ENCODE measurements at regions not wholly inside any gene's neighbourhood (a gene's known extent, or its start where the extent isn't known, plus 50 kb on each side); places are given as distances from the start of the nearest gene placed in this dataset.
"Not testable (repeated sequence)": the region's sequence is repeated elsewhere in the genome, so short reads cannot be mapped to it uniquely, and the experiment has no call there.

DNA sequence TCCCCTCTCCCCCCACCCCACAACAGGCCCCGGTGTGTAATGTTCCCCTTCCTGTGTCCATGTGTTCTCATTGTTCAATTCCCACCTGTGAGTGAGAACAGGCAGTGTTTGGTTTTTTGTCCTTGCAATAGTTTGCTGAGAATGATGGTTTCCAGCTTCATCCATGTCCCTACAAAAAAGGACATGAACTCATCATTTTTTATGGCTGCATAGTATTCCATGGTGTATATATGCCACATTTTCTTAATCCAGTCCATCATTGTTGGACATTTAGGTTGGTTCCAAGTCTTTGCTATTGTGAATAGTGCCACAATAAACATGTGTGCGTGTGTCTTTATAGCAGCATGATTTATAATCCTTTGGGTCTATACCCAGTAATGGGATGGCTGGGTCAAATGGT is 176.4 kb upstream of the C1GALT1 start:
- H3K27ac Mint-ChIP-seq; DNase-seq; H3K9me3 ChIP-seq (ENCODE audit: control insufficient read depth, low read length, poor library complexity, severe bottlenecking); H3K4me3 Mint-ChIP-seq; ATAC-seq; H3K4me1 Mint-ChIP-seq: not testable (repeated sequence)
- Mint-ChIP-seq H3K36me3 (ENCODE audit: low read depth) (peaks cover 11% of the 10 kb centered on the region), H3K27me3 (peaks cover 27% of the 10 kb centered on the region)

DNA sequence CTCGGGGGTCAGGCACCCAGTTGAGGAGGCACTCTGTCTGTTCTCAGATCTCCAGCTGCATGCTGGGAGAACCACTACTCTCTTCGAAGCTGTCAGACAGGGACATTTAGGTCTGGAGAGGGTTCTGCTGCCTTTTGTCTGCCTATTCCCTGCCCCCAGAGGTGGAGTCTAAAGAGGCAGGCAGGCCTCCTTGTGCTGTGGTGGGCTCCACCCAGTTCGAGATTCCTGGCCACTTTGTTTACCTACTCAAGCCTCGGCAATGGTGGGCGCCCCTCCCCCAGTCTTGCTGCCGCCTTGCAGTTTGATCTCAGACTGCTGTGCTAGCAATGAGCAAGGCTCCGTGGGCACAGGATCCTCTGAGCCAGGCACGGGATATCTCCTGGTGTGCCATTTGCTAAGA is 171.1 kb upstream of the C1GALT1 start:
- H3K4me1 Mint-ChIP-seq; H3K27ac Mint-ChIP-seq; H3K9me3 ChIP-seq (ENCODE audit: control insufficient read depth, low read length, poor library complexity, severe bottlenecking); H3K36me3 Mint-ChIP-seq (ENCODE audit: low read depth); DNase-seq; ATAC-seq; H3K4me3 Mint-ChIP-seq: not testable (repeated sequence)
- peaks cover 25% of the 10 kb centered on the region for H3K27me3 Mint-ChIP-seq

DNA sequence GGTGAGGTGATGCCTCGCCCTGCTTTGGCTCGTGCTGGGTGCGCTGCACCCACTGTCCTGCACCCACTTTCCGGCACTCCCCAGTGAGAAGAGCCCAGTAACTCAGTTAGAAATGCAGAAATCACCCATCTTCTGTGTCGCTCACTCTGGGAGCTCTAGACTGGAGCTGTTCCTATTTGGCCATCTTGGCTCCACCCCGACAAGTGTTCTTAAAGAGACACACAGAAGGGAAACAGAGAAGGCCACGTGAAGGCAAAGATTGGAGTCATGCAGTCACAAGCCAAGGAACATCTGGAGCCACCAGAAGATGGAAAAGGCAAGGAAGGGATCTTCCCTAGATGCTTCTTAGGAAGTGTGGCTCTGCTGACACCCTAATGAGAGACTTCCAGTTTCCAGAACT is 170.6 kb upstream of the C1GALT1 start:
- not testable (repeated sequence) for H3K9me3 ChIP-seq (ENCODE audit: control insufficient read depth, low read length, poor library complexity, severe bottlenecking); H3K4me1 Mint-ChIP-seq; H3K4me3 Mint-ChIP-seq; H3K27ac Mint-ChIP-seq; DNase-seq; H3K36me3 Mint-ChIP-seq (ENCODE audit: low read depth); ATAC-seq
- peaks cover 25% of the 10 kb centered on the region for H3K27me3 Mint-ChIP-seq

DNA sequence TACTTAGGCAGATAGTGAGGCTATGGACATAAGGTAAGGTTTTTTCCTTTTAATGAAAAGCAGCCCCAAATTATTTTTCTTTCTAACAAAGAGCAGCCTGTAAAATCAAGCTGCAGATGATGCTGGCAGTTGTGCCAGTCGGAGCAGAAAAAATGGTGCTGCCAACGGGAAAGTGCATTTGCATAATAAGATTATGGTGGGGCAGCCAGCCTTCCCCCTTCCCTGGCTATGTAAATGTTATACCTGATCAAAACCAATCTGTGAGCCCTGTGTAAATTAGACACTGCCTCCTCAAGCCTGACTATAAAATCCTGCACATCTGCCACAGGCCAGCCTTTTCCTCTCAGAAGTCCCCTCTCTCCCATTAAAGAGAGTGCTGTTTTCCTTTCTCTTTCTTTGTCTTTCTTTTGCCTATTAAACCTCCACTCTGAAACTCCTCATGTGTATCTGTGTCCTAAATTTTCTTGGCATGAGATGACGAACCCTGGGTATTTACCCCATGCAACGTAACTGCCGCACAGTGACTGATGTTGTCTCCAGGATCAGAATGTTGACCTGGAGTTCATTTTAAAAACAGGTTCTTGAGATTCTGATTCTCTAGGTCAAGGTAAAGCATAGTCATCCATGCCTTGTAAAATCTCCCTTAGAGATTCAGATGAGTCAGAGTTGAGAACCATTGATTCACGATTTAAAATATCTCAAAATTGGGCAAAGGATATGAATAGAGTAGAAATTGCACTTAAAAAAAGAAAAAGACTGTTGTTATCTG is 167.3 kb upstream of the C1GALT1 start:
- H3K36me3 Mint-ChIP-seq (ENCODE audit: low read depth): peaks cover 8% of the 10 kb centered on the region
- ATAC-seq (no peak), DNase-seq (no peak)
- no peaks in the 10 kb centered on the region for H3K4me1 Mint-ChIP-seq
- H3K27me3 Mint-ChIP-seq: peaks cover 25% of the 10 kb centered on the region
- no peaks in the 10 kb centered on the region for H3K9me3 ChIP-seq (ENCODE audit: control insufficient read depth, low read length, poor library complexity, severe bottlenecking)
- no peak overlapping the region for H3K4me3 Mint-ChIP-seq
- H3K27ac Mint-ChIP-seq: no peak overlapping the region

DNA sequence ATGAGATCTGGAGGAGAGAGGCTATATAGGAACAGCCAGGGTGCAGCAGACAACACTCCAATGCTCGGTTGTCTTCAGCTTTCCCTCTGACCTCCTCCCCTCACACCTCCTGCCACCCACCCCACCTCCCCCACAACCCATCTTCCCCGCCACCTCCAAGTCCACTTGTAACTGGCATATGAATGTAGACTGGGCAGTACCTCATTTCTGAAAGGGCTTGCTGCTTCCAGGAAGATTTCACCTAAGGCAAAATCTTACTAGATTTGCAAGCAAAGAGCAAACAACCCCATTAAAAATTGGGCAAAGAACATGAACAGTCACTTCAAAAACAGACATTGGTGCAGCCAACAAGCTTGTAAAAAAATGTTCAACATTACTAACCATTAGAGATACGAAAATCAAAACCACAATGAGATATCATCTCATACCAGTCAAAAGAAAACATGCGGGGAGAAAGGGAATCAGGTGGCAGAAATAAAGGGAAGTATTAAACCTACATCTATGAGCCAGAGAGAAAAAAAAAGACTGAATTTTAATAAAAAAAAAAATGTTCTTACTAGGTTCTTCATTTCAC is 164.6 kb upstream of the C1GALT1 start:
- H3K9me3 ChIP-seq (ENCODE audit: control insufficient read depth, low read length, poor library complexity, severe bottlenecking): no peaks in the 10 kb centered on the region
- no peaks in the 10 kb centered on the region for H3K4me1 Mint-ChIP-seq
- H3K27ac Mint-ChIP-seq: no peak overlapping the region
- peaks cover 3% of the 10 kb centered on the region for H3K36me3 Mint-ChIP-seq (ENCODE audit: low read depth)
- ATAC-seq: no peak
- no peak overlapping the region for H3K4me3 Mint-ChIP-seq
- DNase-seq: no peak
- H3K27me3 Mint-ChIP-seq: peaks cover 18% of the 10 kb centered on the region

DNA sequence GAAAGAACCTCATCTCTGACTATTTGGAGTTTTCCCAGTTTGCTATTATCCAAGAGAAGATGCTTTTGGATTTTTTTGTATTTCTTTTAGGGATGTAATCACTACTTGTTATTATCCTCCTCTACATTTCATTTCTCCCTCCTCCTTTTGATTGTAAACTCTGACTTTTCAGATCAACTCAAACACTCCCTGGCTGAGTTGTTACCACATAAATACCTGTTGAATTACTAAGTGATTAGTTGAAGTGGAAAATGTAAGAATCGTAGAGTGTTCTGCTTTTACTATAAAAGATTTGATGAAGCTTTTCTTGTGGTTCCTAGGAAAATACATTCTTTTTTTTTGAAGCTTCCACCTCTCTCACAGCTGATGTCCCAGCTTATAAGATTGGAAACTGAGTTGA is 164.1 kb upstream of the C1GALT1 start:
- no peak overlapping the region for H3K27ac Mint-ChIP-seq
- H3K27me3 Mint-ChIP-seq: peaks cover 18% of the 10 kb centered on the region
- DNase-seq (no peak), ATAC-seq (no peak)
- H3K9me3 ChIP-seq (ENCODE audit: control insufficient read depth, low read length, poor library complexity, severe bottlenecking): no peaks in the 10 kb centered on the region
- no peaks in the 10 kb centered on the region for H3K4me1 Mint-ChIP-seq
- H3K36me3 Mint-ChIP-seq (ENCODE audit: low read depth): peaks cover 3% of the 10 kb centered on the region
- H3K4me3 Mint-ChIP-seq: no peak overlapping the region

DNA sequence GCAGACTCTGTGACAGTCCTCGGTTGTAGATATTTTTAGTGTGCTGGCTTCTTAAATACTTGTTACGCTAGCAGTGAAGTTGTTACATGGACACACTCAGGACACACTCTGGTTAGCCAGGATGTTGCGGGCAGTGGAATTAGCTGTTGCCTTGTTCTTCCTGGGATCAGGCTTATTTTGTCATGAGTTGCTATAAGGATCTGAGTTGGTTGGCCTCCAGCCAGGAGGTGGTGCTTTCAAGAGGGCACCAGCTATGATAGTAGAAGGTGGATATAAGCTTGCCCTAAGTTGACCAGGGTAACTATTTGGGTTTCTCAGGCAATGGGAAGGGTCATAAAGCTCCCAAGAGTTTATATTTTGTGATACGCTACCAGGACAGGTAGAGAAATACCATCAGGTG is 150.1 kb upstream of the C1GALT1 start:
- Mint-ChIP-seq H3K27me3 (peaks cover 29% of the 10 kb centered on the region), H3K4me1 (no peaks in the 10 kb centered on the region)

DNA sequence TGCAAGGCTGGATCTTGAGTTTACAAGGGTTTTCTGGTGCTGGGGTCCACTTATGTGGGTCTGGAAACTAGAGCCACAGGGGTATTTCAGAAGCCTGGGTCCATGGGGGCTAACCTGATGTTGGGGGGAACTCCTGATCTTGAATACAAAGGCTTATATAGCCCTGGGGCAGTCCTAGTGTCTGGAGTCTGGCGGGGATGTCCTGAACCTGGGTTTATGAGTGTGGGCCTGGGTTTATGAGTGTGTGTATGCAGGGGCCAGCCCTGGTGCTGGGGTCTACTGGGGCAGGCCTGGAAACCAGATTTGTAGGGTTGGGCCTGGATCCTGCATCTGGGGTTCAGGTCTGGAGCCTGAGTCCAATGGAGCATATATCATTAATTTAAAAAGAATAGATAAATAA is 146.5 kb upstream of the C1GALT1 start:
- peaks cover 29% of the 10 kb centered on the region for H3K27me3 Mint-ChIP-seq
- H3K9me3 ChIP-seq (ENCODE audit: control insufficient read depth, low read length, poor library complexity, severe bottlenecking): no peaks in the 10 kb centered on the region
- DNase-seq: no peak
- H3K36me3 Mint-ChIP-seq (ENCODE audit: low read depth): peaks cover 5% of the 10 kb centered on the region
- no peak overlapping the region for H3K27ac Mint-ChIP-seq
- no peaks in the 10 kb centered on the region for H3K4me1 Mint-ChIP-seq
- H3K4me3 Mint-ChIP-seq: no peak overlapping the region
- ATAC-seq: no peak

More for the DNA sequence above, 150.1 kb upstream of the C1GALT1 start:
- Mint-ChIP-seq H3K36me3 (ENCODE audit: low read depth) (peaks cover 2% of the 10 kb centered on the region), H3K27ac (no peak overlapping the region), H3K4me3 (no peak overlapping the region)
- H3K9me3 ChIP-seq (ENCODE audit: control insufficient read depth, low read length, poor library complexity, severe bottlenecking): no peaks in the 10 kb centered on the region
- ATAC-seq: no peak
- no peak for DNase-seq

DNA sequence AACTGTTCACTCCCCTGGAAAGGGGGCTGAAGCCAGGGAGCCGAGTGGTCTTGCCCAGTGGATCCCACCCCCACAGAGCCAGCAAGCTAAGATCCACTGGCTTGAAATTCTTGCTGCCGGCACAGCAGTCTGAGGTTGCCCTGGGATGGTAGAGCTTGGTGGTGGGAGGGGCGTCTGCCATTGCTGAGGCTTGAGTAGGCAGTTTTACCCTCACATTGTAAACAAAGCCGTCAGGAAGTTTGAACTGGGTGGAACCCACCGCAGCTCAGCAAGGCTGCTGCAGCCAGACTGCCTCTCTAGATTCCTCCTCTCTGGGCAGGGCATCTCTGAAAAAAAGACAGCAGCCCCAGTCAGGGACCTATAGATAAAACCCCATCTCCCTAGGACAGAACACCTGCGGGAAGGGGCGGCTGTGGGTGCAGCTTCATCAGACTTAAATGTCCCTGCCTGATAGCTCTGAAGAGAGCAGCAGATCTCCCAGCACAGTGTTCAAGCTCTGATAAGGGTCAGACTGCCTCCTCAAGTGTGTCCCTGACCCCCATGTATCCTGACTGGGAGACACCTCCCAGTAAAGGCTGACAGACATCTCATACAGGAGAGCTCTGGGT is 140.0 kb upstream of the C1GALT1 start:
- peak overlapping the region; percentile 65 for H3K27ac Mint-ChIP-seq
- H3K4me3 Mint-ChIP-seq: peak overlapping the region; percentile 25
- not testable (repeated sequence) for H3K9me3 ChIP-seq (ENCODE audit: control insufficient read depth, low read length, poor library complexity, severe bottlenecking); H3K36me3 Mint-ChIP-seq (ENCODE audit: low read depth); H3K27me3 Mint-ChIP-seq; H3K4me1 Mint-ChIP-seq; DNase-seq
- ATAC-seq: peak; percentile 65

DNA sequence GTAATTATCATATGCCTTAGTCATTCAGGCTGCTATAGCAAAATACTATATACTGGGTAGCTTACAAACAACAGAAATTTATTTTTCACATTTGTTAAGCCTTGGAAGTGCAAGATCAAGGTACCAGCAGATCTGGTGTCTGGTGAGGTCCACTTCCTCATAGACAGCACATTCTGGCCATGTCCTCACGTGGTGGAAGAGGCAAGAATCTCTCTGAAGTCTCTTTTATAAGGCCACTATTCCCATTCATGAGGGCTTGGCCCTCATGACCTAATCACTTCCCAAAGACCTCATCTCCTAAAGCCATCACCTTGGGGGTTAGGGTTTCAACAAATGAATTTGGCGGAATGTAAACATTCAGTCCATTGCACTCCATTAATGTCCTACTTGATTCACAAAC is 137.5 kb upstream of the C1GALT1 start:
- ATAC-seq (no peak), DNase-seq (no peak)
- H3K9me3 ChIP-seq (ENCODE audit: control insufficient read depth, low read length, poor library complexity, severe bottlenecking): peaks cover 5% of the 10 kb centered on the region
- H3K36me3 Mint-ChIP-seq (ENCODE audit: low read depth): peaks cover 3% of the 10 kb centered on the region
- H3K27ac Mint-ChIP-seq: no peak overlapping the region
- H3K4me1 Mint-ChIP-seq: peaks cover 6% of the 10 kb centered on the region
- H3K27me3 Mint-ChIP-seq: no peaks in the 10 kb centered on the region
- H3K4me3 Mint-ChIP-seq: no peak overlapping the region

DNA sequence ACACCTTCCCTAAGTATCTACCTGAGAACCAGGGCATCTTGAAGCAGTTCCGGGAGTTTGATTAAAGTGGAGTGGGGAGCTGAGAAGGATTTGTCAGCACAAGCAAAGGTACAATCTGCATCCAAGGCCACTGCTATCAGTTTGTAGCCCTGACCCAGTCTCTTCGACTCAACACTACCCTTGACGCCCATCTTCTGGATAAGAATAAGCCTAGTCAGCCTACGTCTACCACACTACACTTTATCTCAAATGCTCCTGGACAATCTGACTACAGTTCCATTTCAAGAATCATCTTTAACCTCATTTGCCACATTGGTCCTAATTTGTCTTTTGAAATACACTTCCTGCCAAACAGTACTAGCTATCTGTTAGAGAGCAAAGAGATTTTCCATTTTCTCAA is 134.1 kb upstream of the C1GALT1 start:
- Mint-ChIP-seq H3K27ac (no peak overlapping the region), H3K4me3 (no peak overlapping the region), H3K27me3 (peaks cover 6% of the 10 kb centered on the region), H3K36me3 (ENCODE audit: low read depth) (peaks cover 3% of the 10 kb centered on the region), H3K4me1 (peaks cover 4% of the 10 kb centered on the region)
- ATAC-seq (no peak), DNase-seq (no peak)
- H3K9me3 ChIP-seq (ENCODE audit: control insufficient read depth, low read length, poor library complexity, severe bottlenecking): peaks cover 5% of the 10 kb centered on the region

DNA sequence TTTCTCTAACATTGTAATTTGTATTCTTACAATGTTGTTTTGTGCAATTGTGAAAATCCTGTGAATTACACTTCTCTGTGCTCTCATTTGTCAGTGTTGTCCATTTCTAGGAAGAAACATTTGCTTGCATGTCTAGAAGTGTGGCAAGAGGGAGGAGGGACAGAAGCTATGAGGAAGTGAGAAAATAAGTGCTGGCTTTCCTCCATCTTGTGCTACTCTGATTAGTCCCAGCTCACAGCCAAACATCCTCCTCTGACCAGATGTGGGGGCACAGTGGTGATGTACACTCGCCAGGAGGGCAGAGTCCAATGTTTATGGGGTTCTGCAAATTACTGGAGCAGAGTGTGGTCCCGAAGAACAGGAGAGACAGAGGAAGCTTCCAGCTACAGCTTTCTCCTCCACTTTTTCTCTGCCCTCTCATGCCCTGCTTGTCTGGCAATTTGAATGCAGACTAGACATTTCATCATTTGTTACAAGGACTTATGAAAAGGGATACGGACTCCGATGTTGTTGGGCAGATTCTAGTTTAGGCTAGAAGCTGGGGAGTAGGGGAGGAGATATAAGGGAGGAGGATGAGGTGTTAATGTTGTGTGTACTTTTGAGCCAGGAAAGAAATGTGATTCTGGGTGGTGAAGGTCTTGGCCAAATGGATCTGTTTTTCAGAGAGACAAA is 131.0 kb upstream of the C1GALT1 start:
- peaks cover 2% of the 10 kb centered on the region for H3K36me3 Mint-ChIP-seq (ENCODE audit: low read depth)
- no peak for DNase-seq

DNA sequence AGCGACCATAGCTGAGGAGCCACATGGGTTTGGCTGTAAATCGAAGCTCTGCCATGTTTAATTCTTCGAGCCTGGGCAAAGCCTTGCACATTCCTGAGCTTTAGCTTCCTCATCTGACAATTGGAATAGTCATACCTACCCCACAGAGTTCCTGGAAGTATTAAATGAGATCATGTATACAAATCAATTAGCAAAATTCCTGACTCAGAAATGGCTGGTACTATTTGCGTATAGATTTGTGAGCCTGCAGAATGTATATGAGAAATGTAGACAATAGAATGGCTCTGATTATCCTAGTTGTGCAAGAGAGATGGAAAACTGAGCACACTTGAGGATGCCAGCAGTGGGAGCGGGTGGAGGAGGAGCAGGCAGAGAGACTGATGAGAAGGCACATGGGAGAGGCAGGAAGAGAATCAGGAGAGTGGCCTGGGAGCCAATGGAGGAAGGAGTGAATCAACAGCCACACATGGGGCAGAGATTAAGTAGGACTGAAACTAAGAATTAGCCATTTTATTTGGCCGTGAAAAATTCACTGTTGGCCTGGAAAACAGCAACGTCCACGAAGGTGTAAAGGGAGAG is 128.0 kb upstream of the C1GALT1 start:
- Mint-ChIP-seq H3K27ac (no peak overlapping the region), H3K36me3 (ENCODE audit: low read depth) (peaks cover 2% of the 10 kb centered on the region), H3K4me1 (peaks cover 2% of the 10 kb centered on the region), H3K4me3 (no peak overlapping the region), H3K27me3 (peaks cover 11% of the 10 kb centered on the region)
- no peaks in the 10 kb centered on the region for H3K9me3 ChIP-seq (ENCODE audit: control insufficient read depth, low read length, poor library complexity, severe bottlenecking)
- no peak for DNase-seq
- no peak for ATAC-seq

More for the DNA sequence above, 131.0 kb upstream of the C1GALT1 start:
- H3K9me3 ChIP-seq (ENCODE audit: control insufficient read depth, low read length, poor library complexity, severe bottlenecking): peaks cover 5% of the 10 kb centered on the region
- no peak for ATAC-seq
- Mint-ChIP-seq H3K4me1 (peaks cover 2% of the 10 kb centered on the region), H3K27me3 (peaks cover 6% of the 10 kb centered on the region), H3K4me3 (no peak overlapping the region), H3K27ac (no peak overlapping the region)

Measured in T-helper 17 cell (primary cell).